IPS-NIHi11 (cell line): ENCODE measurements at regions not wholly inside any gene's neighbourhood (a gene's known extent, or its start where the extent isn't known, plus 50 kb on each side); places are given as distances from the start of the nearest gene placed in this dataset.

Source experiments
- DNase-seq: peaks from one replicate; pipeline ENCODE4 v3.0.0; 2012; ENCODE audit warnings: mixed read lengths, low spot score

- no peak for DNase-seq
These were observed 78.8 kb upstream of the ARHGAP28 start for GRCh38 chr18:6650747-6651146.

GRCh38 chr18:6652098-6652497 lies 77.4 kb upstream of the ARHGAP28 start:
- no peak for DNase-seq

- no peak for DNase-seq
These were observed 75.6 kb upstream of the ARHGAP28 start for GRCh38 chr18:6653880-6654279.

- no peak for DNase-seq
These were observed 69.4 kb upstream of the ARHGAP28 start for GRCh38 chr18:6659963-6660725.

- DNase-seq: no peak
These were observed 67.7 kb upstream of the ARHGAP28 start for GRCh38 chr18:6661692-6662415.

- no peak for DNase-seq
These were observed 63.4 kb upstream of the ARHGAP28 start for GRCh38 chr18:6666012-6666685.

- no peak for DNase-seq
These were observed 60.7 kb upstream of the ARHGAP28 start for GRCh38 chr18:6668836-6669235.

- DNase-seq: no peak
These were observed 56.7 kb upstream of the ARHGAP28 start for GRCh38 chr18:6672821-6673308.

- no peak for DNase-seq
These were observed 52.4 kb upstream of the ARHGAP28 start for GRCh38 chr18:6677086-6677485.

- no peak for DNase-seq
These were observed 50.3 kb upstream of the ARHGAP28 start for GRCh38 chr18:6679201-6679600.
